Stimulated activated CD4-positive, alpha-beta T cell treated with anti-CD3 and anti-CD28 coated beads, TNF-alpha, amount 100 ng/mL, for 48 hours (primary cell): ENCODE measurements at regions not wholly inside any gene's neighbourhood (a gene's known extent, or its start where the extent isn't known, plus 50 kb on each side); places are given as distances from the start of the nearest gene placed in this dataset.

Experiments used
- DNase-seq, 3 donors: peaks; one replicate each; pipeline ENCODE4 v3.0.0-alpha.2; 2020; ENCODE audit warnings: low read depth in 3 of 3

GRCh38 chr4:127211650-127212560, 420.9 kb upstream of the INTU start:
- no peak for DNase-seq

GRCh38 chr4:127212701-127213100, 420.1 kb upstream of the INTU start:
- DNase-seq = no peak

- DNase-seq = no peak
Measured at GRCh38 chr4:127214016-127214415, 418.7 kb upstream of the INTU start.

GRCh38 chr4:127214931-127215330, 417.8 kb upstream of the INTU start:
- no peak for DNase-seq

GRCh38 chr4:127217586-127218229, 415.0 kb upstream of the INTU start:
- DNase-seq = no peak

GRCh38 chr4:127219232-127219631, 413.5 kb upstream of the INTU start:
- no peak for DNase-seq

GRCh38 chr4:127224556-127224955, 408.2 kb upstream of the INTU start:
- no peak for DNase-seq

GRCh38 chr4:127229855-127230608, 402.7 kb upstream of the INTU start:
- DNase-seq = no peak

- no peak for DNase-seq
Measured at GRCh38 chr4:127236889-127237288, 395.9 kb upstream of the INTU start.

- DNase-seq = no peak
Measured at GRCh38 chr4:127237581-127237980, 395.2 kb upstream of the INTU start.

GRCh38 chr4:127238956-127239475, 393.7 kb upstream of the INTU start:
- no peak for DNase-seq

- no peak for DNase-seq
Measured at GRCh38 chr4:127239902-127240763, 392.6 kb upstream of the INTU start.

GRCh38 chr4:127240764-127241105, 392.0 kb upstream of the INTU start:
- no peak for DNase-seq

GRCh38 chr4:127244515-127244914, 388.2 kb upstream of the INTU start:
- DNase-seq = no peak

GRCh38 chr4:127246963-127247952, 385.5 kb upstream of the INTU start:
- DNase-seq = no peak

GRCh38 chr4:127249066-127249766, 383.5 kb upstream of the INTU start:
- DNase-seq = no peak

GRCh38 chr4:127249767-127250108, 383.0 kb upstream of the INTU start:
- DNase-seq = no peak

- DNase-seq = no peak
Measured at GRCh38 chr4:127250577-127250976, 382.2 kb upstream of the INTU start.

- no peak for DNase-seq
Measured at GRCh38 chr4:127251423-127251822, 381.3 kb upstream of the INTU start.

- DNase-seq = no peak
Measured at GRCh38 chr4:127256500-127256899, 376.3 kb upstream of the INTU start.
